Stomach (tissue), 8 donors: ENCODE measurements at regions not wholly inside any gene's neighbourhood (a gene's known extent, or its start where the extent isn't known, plus 50 kb on each side); places are given as distances from the start of the nearest gene placed in this dataset.

ENCODE experiments used
- DNase-seq, 2 donors: peaks; one replicate each; pipeline versions ENCODE4 v3.0.0 to v3.0.0-alpha.2; 2013 to 2019
- H3K27ac ChIP-seq, 5 donors: fragments of 200-600 bp in 4 of 5; sonication (generic) in 4 of 5; one replicate each; pipeline ENCODE4 v1.5.1; 2013 to 2019; ENCODE audit warnings: mild to moderate bottlenecking in 1 of 5, moderate library complexity in 1 of 5
- H3K27me3 ChIP-seq, 3 donors: fragments of 200-600 bp; sonication (generic); one replicate each; pipeline ENCODE4 v1.5.1; 2017 to 2019; ENCODE audit warnings: mixed run types in 1 of 3
- H3K36me3 ChIP-seq, 4 donors: fragments of 200-600 bp; sonication (generic); 1 replicate in 3 of 4; 2 replicates in 1 of 4; pipeline ENCODE4 v1.5.1; 2016 to 2019
- H3K4me1 ChIP-seq, 4 donors: fragments of 200-600 bp; sonication (generic); one replicate each; pipeline ENCODE4 v1.5.1; 2016 to 2019
- H3K4me3 ChIP-seq, 4 donors: fragments of 200-600 bp; sonication (generic) in 3 of 4; one replicate each; pipeline ENCODE4 v1.5.1; 2016 to 2019; ENCODE audit warnings: mild to moderate bottlenecking in 1 of 4
- H3K9me3 ChIP-seq, 4 donors: fragments of 200-600 bp; sonication (generic); one replicate each; pipeline ENCODE4 v1.5.1; 2016 to 2019
- CTCF ChIP-seq, 7 experiments: fragments of 450-650 bp in 4 of 7; fragments of 200-600 bp in 3 of 7; sonication (generic) in 3 of 7; IDR thresholded peaks; one replicate each; pipeline ENCODE4 v1.5.1; 2016 to 2019; ENCODE audit warnings: antibody characterized with exemption in 7 of 7, control low read depth in 2 of 7, mild to moderate bottlenecking in 1 of 7
- EP300 ChIP-seq: sonication (generic); formaldehyde crosslinking; IDR thresholded peaks from one replicate; pipeline ENCODE4 v1.6.1; 2017; ENCODE audit warnings: antibody characterized with exemption
- POLR2A ChIP-seq, 4 donors: fragments of 450-650 bp; IDR thresholded peaks; one replicate each; pipeline ENCODE4 v1.6.1; 2016; ENCODE audit warnings: antibody characterized with exemption in 4 of 4, control low read depth in 2 of 4, mild to moderate bottlenecking in 1 of 4, moderate library complexity in 1 of 4
- POLR2AphosphoS5 ChIP-seq, 3 donors: sonication (generic); formaldehyde crosslinking; IDR thresholded peaks; one replicate each; pipeline ENCODE4 v1.6.1; 2016; ENCODE audit warnings: antibody characterized with exemption in 3 of 3
- WGBS, 5 donors: extraction: QIAGEN DNeasy Blood & Tissue Kit in 3 of 5; methylation state at CpG; one replicate each; pipeline versions ENCODE4 v1.1.5 to v1.1.7; 2013 to 2018; 5-methylcytosine and 5-hydroxymethylcytosine counted together
- intact Hi-C: fragments of 100-400 bp; cut with DNase I; formaldehyde crosslinking; loops from one replicate; pipeline ENCODE4 v1.15.1; 2023; ENCODE audit warnings: low total_unique reads
- donor health status: healthy with polysubstance abuse.
- donor health status: Bipolar disorder and iron deficiency.
- donor health status: healthy.

DNA sequence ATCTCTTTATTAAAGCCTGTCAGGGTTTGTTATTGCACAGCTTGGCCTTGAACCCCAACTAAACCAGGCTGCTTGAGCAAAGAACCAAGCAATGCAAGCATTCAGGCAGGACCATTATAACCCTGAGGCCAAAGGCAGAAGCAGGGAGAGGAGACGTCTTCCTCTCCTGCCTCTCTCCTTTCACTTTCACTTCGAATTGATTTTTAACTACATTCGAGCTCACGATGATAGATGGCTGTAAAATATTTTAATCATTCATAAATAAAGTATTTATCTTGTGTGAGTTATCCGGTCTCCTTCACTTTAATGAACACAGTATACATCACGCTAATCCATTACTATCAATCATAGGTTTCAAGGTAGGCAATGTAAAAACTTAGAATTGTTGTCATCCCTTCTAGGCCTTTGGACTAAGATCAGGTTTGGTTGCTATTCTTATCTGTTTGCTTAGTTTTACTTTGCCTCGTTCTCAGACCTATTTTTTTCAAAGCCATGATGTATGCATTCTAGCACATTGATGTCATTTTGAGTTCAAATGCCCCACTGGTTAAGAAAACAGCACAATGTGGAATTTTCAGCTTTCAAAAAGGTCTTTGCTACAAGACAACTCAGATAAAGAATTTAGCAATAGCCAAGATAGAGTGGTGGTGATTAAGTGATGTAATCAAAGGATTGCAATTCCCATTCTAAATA is 480.2 kb upstream of the RUNX1 start:
- 9 to 16% (median 15%) methylated on average over 7 of the region's 7 CpGs for WGBS, 5 donors
- intact Hi-C loops: no loop called here
- Histone ChIP-seq H3K4me1 (peaks cover 0 to 23% (median 12%) of the 10 kb centered on the region in 4 donors), H3K27me3 (no peaks in the 10 kb centered on the region), H3K36me3 (no peaks in the 10 kb centered on the region), H3K9me3 (no peaks in the 10 kb centered on the region), H3K27ac (peak overlapping the region in 4 of 5 donors; percentile 57 to 74 (median 70)), H3K4me3 (peak overlapping the region; percentile 41 to 48 (median 45))
- peak in 1 of 2 donors; percentile 70 for DNase-seq
- TF ChIP-seq CTCF (IDR thresholded peaks at IDR 0.05) (no peak), POLR2AphosphoS5 (IDR thresholded peaks at IDR 0.05) (no peak), POLR2A (IDR thresholded peaks at IDR 0.05) (no peak), EP300 (no peak)

DNA sequence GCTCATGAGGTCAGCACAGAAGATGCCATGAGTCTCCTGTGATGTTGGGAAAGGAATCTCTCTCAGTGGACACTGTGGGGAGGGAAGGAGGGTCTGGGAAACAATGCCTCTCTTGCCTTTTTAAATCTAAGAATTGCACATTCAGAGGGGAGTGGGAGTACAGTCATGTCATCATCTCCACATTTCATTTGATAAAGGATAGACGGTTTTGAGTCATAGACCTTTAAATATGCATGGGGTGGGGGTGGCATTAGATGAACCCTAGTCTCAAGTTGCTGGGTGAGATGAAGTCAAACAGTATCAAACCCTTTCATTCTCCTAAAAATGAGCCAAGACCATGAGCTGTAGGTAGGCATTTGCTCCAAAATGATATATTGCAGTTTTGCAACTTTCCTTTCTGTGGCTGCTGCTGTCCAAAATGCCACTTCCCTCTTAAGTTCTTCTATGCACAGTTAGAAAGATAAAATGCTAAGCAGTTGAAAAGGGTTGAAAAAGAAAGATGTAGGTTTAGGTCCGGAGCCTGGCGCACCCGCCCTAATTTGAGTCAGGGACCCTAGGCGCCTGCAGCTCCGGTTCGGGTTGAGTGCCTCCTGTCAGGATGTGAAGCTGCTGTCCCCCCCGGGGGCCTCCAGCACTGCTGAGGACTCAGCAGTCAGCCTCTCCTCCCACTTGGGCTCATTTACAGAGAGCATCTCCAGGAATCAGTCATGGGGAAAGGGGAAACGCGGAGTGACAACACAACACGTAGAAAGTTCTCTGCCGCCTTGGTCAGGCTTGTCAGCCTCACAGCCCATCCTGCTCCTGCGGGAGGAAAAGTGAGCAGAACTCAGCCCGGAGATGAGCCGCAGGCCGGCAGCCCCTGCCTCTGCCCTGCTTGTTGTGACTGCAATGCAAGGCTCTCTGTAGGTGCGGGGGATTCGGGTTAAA is 479.3 kb upstream of the RUNX1 start:
- peak overlapping the region in 4 of 5 donors; percentile 57 to 74 (median 70) for H3K27ac ChIP-seq
- no peaks in the 10 kb centered on the region for H3K27me3 ChIP-seq
- TF ChIP-seq POLR2AphosphoS5 (IDR thresholded peaks at IDR 0.05): no peak
- no peak for TF ChIP-seq POLR2A (IDR thresholded peaks at IDR 0.05)
- TF ChIP-seq EP300: no peak
- no peak for TF ChIP-seq CTCF (IDR thresholded peaks at IDR 0.05)
- no peaks in the 10 kb centered on the region for H3K9me3 ChIP-seq
- WGBS, 5 donors: 41 to 71% (median 61%) methylated on average over 16 to 18 of the region's 18 CpGs
- peaks cover 0 to 23% (median 12%) of the 10 kb centered on the region in 4 donors for H3K4me1 ChIP-seq
- H3K36me3 ChIP-seq: no peaks in the 10 kb centered on the region
- H3K4me3 ChIP-seq: peak overlapping the region; percentile 41 to 48 (median 45)
- peak in 1 of 2 donors; percentile 52 for DNase-seq
- intact Hi-C loops: no loop called here

DNA sequence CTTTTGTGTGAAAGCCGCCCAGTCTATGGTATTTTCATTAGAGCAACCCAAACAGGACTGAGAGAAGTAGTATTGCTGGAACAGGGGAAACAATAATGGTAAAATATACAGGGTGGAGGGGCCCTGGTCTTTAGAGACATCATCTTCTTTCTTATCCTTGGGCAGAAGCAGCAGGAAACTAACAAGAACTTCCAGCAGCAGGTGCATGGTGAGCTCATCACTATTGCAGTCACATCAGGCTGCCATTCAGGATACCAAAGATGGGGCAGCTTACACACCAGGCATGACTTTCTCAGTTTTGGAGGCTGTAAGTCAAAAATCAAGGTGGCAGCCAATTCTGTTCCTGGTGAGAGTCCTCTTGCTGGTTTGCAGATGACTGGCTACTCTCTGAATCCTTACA is 478.3 kb upstream of the RUNX1 start:
- no peaks in the 10 kb centered on the region for H3K9me3 ChIP-seq
- intact Hi-C loops: no loop called here
- no peaks in the 10 kb centered on the region for H3K36me3 ChIP-seq
- H3K27me3 ChIP-seq: no peaks in the 10 kb centered on the region
- H3K4me3 ChIP-seq: no peak overlapping the region
- 93 to 100% (median 97%) methylated on average over 1 of the region's 1 CpG for WGBS, 5 donors
- H3K4me1 ChIP-seq: peaks cover 0 to 23% (median 12%) of the 10 kb centered on the region in 4 donors
- TF ChIP-seq EP300 (no peak), POLR2A (IDR thresholded peaks at IDR 0.05) (no peak)
- H3K27ac ChIP-seq: no peak overlapping the region
- DNase-seq: no peak

GRCh38 chr21:35525443-35525842 is 476.3 kb upstream of the RUNX1 start:
- Histone ChIP-seq H3K4me1 (peaks cover 0 to 23% (median 12%) of the 10 kb centered on the region in 4 donors), H3K9me3 (no peaks in the 10 kb centered on the region), H3K27me3 (no peaks in the 10 kb centered on the region), H3K27ac (no peak overlapping the region), H3K4me3 (no peak overlapping the region), H3K36me3 (no peaks in the 10 kb centered on the region)
- no peak for TF ChIP-seq EP300
- no peak for TF ChIP-seq POLR2A (IDR thresholded peaks at IDR 0.05)
- no peak for TF ChIP-seq POLR2AphosphoS5 (IDR thresholded peaks at IDR 0.05)
- TF ChIP-seq CTCF (IDR thresholded peaks at IDR 0.05): no peak
- 50 to 82% (median 68%) methylated on average over 2 of the region's 2 CpGs for WGBS, 5 donors
- DNase-seq: no peak
- intact Hi-C loops: no loop called here
